ENCODE measurements at regions not wholly inside any gene's neighbourhood (a gene's known extent, or its start where the extent isn't known, plus 50 kb on each side); places are given as distances from the start of the nearest gene placed in this dataset.

GRCh38 chr2:150371044-150371818 lies 116.2 kb downstream of the RND3 start:
- Histone ChIP-seq H3K9me3 (no peaks in the 10 kb centered on the region), H3K27me3 (no peaks in the 10 kb centered on the region), H3K4me3 (no peak overlapping the region), H3K27ac (no peak overlapping the region), H3K36me3 (replicated peaks in 1 of 2; ENCODE audit: insufficient read depth in 1 of 2, low read depth in 2 of 2) (no peaks in the 10 kb centered on the region), H3K4me1 (no peaks in the 10 kb centered on the region)
- ATAC-seq: no peak
- intact Hi-C loops (cut with DNase I): no loop called here
- TF ChIP-seq CTCF (IDR thresholded peaks at IDR 0.05) (no peak), POLR2A (IDR thresholded peaks at IDR 0.05) (no peak)
- no peak for DNase-seq
- WGBS, 2 donors: 39 to 42% methylated on average over 3 of the region's 3 CpGs

- no peak for DNase-seq
- H3K9me3 ChIP-seq: no peaks in the 10 kb centered on the region
- whole genome bisulfite sequencing, 2 donors: 59% methylated on average over 4 of the region's 4 CpGs
- intact Hi-C loops (cut with DNase I): no loop called here
- no peak overlapping the region for H3K27ac ChIP-seq
- no peaks in the 10 kb centered on the region for H3K36me3 ChIP-seq (replicated peaks in 1 of 2; ENCODE audit: insufficient read depth in 1 of 2, low read depth in 2 of 2)
- no peak overlapping the region for H3K4me3 ChIP-seq
- no peak for ATAC-seq
- no peaks in the 10 kb centered on the region for H3K27me3 ChIP-seq
- no peaks in the 10 kb centered on the region for H3K4me1 ChIP-seq
- TF ChIP-seq CTCF (IDR thresholded peaks at IDR 0.05) (no peak), POLR2A (IDR thresholded peaks at IDR 0.05) (no peak)
These were observed 116.9 kb downstream of the RND3 start for GRCh38 chr2:150370561-150370960.

- TF ChIP-seq POLR2A (IDR thresholded peaks at IDR 0.05): no peak
- no peak for TF ChIP-seq CTCF (IDR thresholded peaks at IDR 0.05)
- H3K9me3 ChIP-seq: no peaks in the 10 kb centered on the region
- intact Hi-C loops (cut with DNase I): no loop called here
- no peak overlapping the region for H3K27ac ChIP-seq
- no peaks in the 10 kb centered on the region for H3K36me3 ChIP-seq (replicated peaks in 1 of 2; ENCODE audit: insufficient read depth in 1 of 2, low read depth in 2 of 2)
- no peaks in the 10 kb centered on the region for H3K27me3 ChIP-seq
- DNase-seq (no peak), ATAC-seq (no peak)
- H3K4me3 ChIP-seq: no peak overlapping the region
- WGBS, 2 donors: 89 to 90% methylated on average over 8 to 9 of the region's 9 CpGs
- H3K4me1 ChIP-seq: no peaks in the 10 kb centered on the region
These were observed 117.6 kb downstream of the RND3 start for GRCh38 chr2:150369862-150370261.

GRCh38 chr2:150358468-150358807 lies 129.0 kb downstream of the RND3 start:
- Histone ChIP-seq H3K27me3 (no peaks in the 10 kb centered on the region), H3K27ac (no peak overlapping the region), H3K36me3 (replicated peaks in 1 of 2; ENCODE audit: insufficient read depth in 1 of 2, low read depth in 2 of 2) (no peaks in the 10 kb centered on the region), H3K4me3 (no peak overlapping the region), H3K4me1 (no peaks in the 10 kb centered on the region), H3K9me3 (no peaks in the 10 kb centered on the region)
- DNase-seq: no peak
- TF ChIP-seq POLR2A (IDR thresholded peaks at IDR 0.05) (no peak), CTCF (IDR thresholded peaks at IDR 0.05) (no peak)
- WGBS, 2 donors: 59 to 83% methylated on average over 3 of the region's 3 CpGs
- ATAC-seq: no peak
- intact Hi-C loops (cut with DNase I): no loop called here
